HUDEP-2 (cell line): ENCODE measurements at regions not wholly inside any gene's neighbourhood (a gene's known extent, or its start where the extent isn't known, plus 50 kb on each side); places are given as distances from the start of the nearest gene placed in this dataset.

Source experiments
- DNase-seq, 76 experiments: peaks; one replicate each; lab custom pipeline; 2025; ENCODE audit not compliant: unreplicated experiment in 76 of 76; lab: John Stamatoyannopoulos, UW

GRCh38 chrX:130974323-130974722 lies 71.3 kb upstream of the ENOX2 start:
- DNase-seq, result peak in 1 of 76 experiments; percentile 6

- DNase-seq, result peak in 40 of 76 experiments; percentile 0 to 49 (median 6)
Measured at GRCh38 chrX:130975947-130976346, 72.9 kb upstream of the ENOX2 start.

GRCh38 chrX:130981836-130982235 lies 76.3 kb upstream of the ARHGAP36 start:
- no peak for DNase-seq

- DNase-seq, result no peak
Measured at GRCh38 chrX:130984782-130985181, 73.4 kb upstream of the ARHGAP36 start.

- no peak for DNase-seq
Measured at GRCh38 chrX:130987241-130987640, 70.9 kb upstream of the ARHGAP36 start.

GRCh38 chrX:130990723-130991122 lies 67.4 kb upstream of the ARHGAP36 start:
- no peak for DNase-seq

GRCh38 chrX:130994671-130995070 lies 63.5 kb upstream of the ARHGAP36 start:
- DNase-seq, result peak in 21 of 76 experiments; percentile 0 to 12 (median 1)

GRCh38 chrX:130995439-130995838 lies 62.7 kb upstream of the ARHGAP36 start:
- no peak for DNase-seq

- no peak for DNase-seq
Measured at GRCh38 chrX:130997314-130997713, 60.8 kb upstream of the ARHGAP36 start.

GRCh38 chrX:130999360-130999759 lies 58.8 kb upstream of the ARHGAP36 start:
- no peak for DNase-seq
